Lower leg skin (tissue), 3 donors: ENCODE measurements at regions not wholly inside any gene's neighbourhood (a gene's known extent, or its start where the extent isn't known, plus 50 kb on each side); places are given as distances from the start of the nearest gene placed in this dataset.

Experiments
- CTCF ChIP-seq, 3 donors: fragments of 450-650 bp; IDR thresholded peaks; one replicate each; pipeline ENCODE4 v1.5.1; 2016; ENCODE audit warnings: antibody characterized with exemption in 3 of 3, mild to moderate bottlenecking in 3 of 3, moderate library complexity in 2 of 3
- POLR2A ChIP-seq, 2 donors: fragments of 450-650 bp; IDR thresholded peaks; one replicate each; pipeline ENCODE4 v1.6.1; 2016 to 2017; ENCODE audit warnings: antibody characterized with exemption in 2 of 2, mild to moderate bottlenecking in 1 of 2, moderate library complexity in 1 of 2

DNA sequence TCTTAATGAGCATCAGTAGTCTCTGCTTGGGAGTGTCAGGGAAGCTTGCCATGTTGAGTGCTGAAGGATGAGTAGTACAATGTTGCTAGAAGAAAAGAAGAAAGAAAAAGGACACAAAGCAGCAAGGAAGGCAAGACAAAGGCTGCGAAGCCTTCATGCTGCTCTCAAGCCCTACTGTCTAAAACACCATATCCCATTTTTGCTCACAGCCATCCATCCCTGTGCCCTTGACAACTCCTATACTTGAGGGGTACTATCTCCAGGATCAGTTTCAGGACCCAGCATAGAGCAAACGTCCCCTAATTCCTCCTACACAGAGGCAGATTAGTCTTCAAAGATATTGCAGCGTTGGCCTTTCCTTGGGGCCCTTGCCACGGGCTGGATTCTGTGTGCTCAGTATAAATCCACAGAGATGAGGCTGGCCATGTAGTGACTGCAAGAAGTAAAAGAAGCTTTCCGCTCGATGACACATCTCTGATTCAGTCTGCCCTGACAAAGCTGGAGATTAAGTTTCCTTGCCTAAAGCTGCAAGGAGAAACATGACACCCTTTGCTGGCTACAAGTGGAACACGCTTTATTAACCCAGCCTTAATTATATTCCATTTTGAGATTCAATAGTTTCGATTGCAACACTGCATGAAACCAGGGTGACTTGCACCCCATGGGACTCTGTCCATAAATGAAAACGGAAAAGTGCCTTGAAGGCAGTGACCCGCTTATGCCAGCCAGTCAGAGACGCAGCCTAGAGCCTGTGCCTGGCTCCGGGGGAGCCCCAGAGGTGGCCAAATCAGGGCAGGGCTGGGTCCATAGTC, 304.6 kb downstream of the ACTL7B start:
- no peak for TF ChIP-seq CTCF (IDR thresholded peaks at IDR 0.05)
- no peak for TF ChIP-seq POLR2A (IDR thresholded peaks at IDR 0.05)
